CD14-positive monocyte (primary cell): ENCODE measurements at regions not wholly inside any gene's neighbourhood (a gene's known extent, or its start where the extent isn't known, plus 50 kb on each side); places are given as distances from the start of the nearest gene placed in this dataset.

Source experiments
- DNase-seq, 3 donors: peaks; one replicate each; pipeline ENCODE4 v3.0.0-alpha.2; 2011 to 2022
- H2AFZ ChIP-seq: 2 replicates; pipeline ENCODE4 v1.6.0; 2012; ENCODE audit warnings: mild to moderate bottlenecking, low read depth, low read length, inconsistent platforms; ENCODE audit not compliant: insufficient read depth, poor library complexity, severe bottlenecking
- H3K27ac ChIP-seq, 2 donors: 1 replicate in 1 of 2; 2 replicates in 1 of 2; pipeline ENCODE4 v1.5.1; 2012 to 2013; ENCODE audit warnings: low read length in 2 of 2, control low read depth in 1 of 2, inconsistent platforms in 1 of 2, low read depth in 1 of 2, mild to moderate bottlenecking in 1 of 2
- H3K27me3 ChIP-seq, 2 donors: one replicate each; pipeline versions ENCODE4 v1.6.0 to v1.6.1; 2011 to 2013; ENCODE audit warnings: low read length in 2 of 2; ENCODE audit not compliant: control insufficient read depth in 2 of 2, insufficient read depth in 2 of 2
- H3K36me3 ChIP-seq, 2 donors: replicated peaks in 1 of 2; 1 replicate in 1 of 2; 2 replicates in 1 of 2; pipeline versions ENCODE4 v1.5.1 to v1.6.1; 2012 to 2013; ENCODE audit warnings: low read length in 2 of 2, control low read depth in 1 of 2, inconsistent platforms in 1 of 2, mild to moderate bottlenecking in 1 of 2; ENCODE audit not compliant: insufficient read depth in 2 of 2, control insufficient read depth in 1 of 2
- H3K4me1 ChIP-seq, 2 donors: 1 replicate in 1 of 2; 2 replicates in 1 of 2; pipeline versions ENCODE4 v1.5.1 to v1.6.1; 2012 to 2013; ENCODE audit warnings: low read length in 2 of 2, control low read depth in 1 of 2, inconsistent platforms in 1 of 2, mild to moderate bottlenecking in 1 of 2, moderate library complexity in 1 of 2; ENCODE audit not compliant: insufficient read depth in 2 of 2, control insufficient read depth in 1 of 2
- H3K4me2 ChIP-seq: replicated peaks from 2 replicates; pipeline ENCODE3; 2012; ENCODE audit warnings: low read length, moderate library complexity, mild to moderate bottlenecking; ENCODE audit not compliant: poor library complexity, severe bottlenecking; ENCODE audit errors: extremely low read depth
- H3K4me3 ChIP-seq, 3 experiments: fragments of 200-600 bp in 1 of 3; sonication (generic) in 1 of 3; replicated peaks in 1 of 3; 1 replicate in 2 of 3; 2 replicates in 1 of 3; pipeline ENCODE4 v1.5.1; 2011 to 2013; ENCODE audit warnings: low read length in 3 of 3, mild to moderate bottlenecking in 3 of 3, control low read depth in 2 of 3, low read depth in 2 of 3, inconsistent platforms in 1 of 3, moderate library complexity in 1 of 3
- H3K79me2 ChIP-seq: 2 replicates; pipeline ENCODE4 v1.6.0; 2012; ENCODE audit warnings: mild to moderate bottlenecking, control low read depth, inconsistent platforms, low read length, moderate library complexity; ENCODE audit not compliant: insufficient read depth
- H3K9ac ChIP-seq: 2 replicates; pipeline ENCODE4 v1.6.0; 2017; ENCODE audit warnings: low read length, mild to moderate bottlenecking; ENCODE audit not compliant: insufficient read depth, poor library complexity, severe bottlenecking
- H3K9me3 ChIP-seq, 2 donors: replicated peaks in 1 of 2; 1 replicate in 1 of 2; 2 replicates in 1 of 2; pipeline versions ENCODE4 v1.5.1 to v1.6.1; 2012 to 2013; ENCODE audit warnings: low read length in 2 of 2, control low read depth in 1 of 2; ENCODE audit not compliant: control insufficient read depth in 1 of 2, insufficient read depth in 1 of 2
- H4K20me1 ChIP-seq: 2 replicates; pipeline ENCODE4 v1.6.0; 2012; ENCODE audit warnings: mild to moderate bottlenecking, low read length, control low read depth, moderate library complexity; ENCODE audit not compliant: insufficient read depth
- H3K27ac Mint-ChIP-seq, 7 donors: one replicate each; pipeline ENCODE4 v1.8.0; 2020; ENCODE audit warnings: mild to moderate bottlenecking in 7 of 7, mixed read lengths in 7 of 7, moderate library complexity in 6 of 7, inconsistent platforms in 2 of 7
- H3K27me3 Mint-ChIP-seq, 3 donors: one replicate each; pipeline ENCODE4 v1.8.0; 2021 to 2022; ENCODE audit warnings: low read depth in 3 of 3, mild to moderate bottlenecking in 3 of 3, mixed read lengths in 3 of 3, moderate library complexity in 3 of 3, inconsistent platforms in 1 of 3
- H3K36me3 Mint-ChIP-seq, 2 donors: one replicate each; pipeline ENCODE4 v1.8.0; 2020; ENCODE audit warnings: mixed read lengths in 2 of 2, inconsistent platforms in 1 of 2, mild to moderate bottlenecking in 1 of 2
- H3K4me1 Mint-ChIP-seq: one replicate; pipeline ENCODE4 v1.8.0; 2020; ENCODE audit warnings: mild to moderate bottlenecking, mixed read lengths
- H3K4me3 Mint-ChIP-seq, 2 donors: one replicate each; pipeline ENCODE4 v1.8.0; 2020; ENCODE audit warnings: mild to moderate bottlenecking in 2 of 2, mixed read lengths in 2 of 2, moderate library complexity in 1 of 2
- H3K9me3 Mint-ChIP-seq, 7 donors: one replicate each; pipeline ENCODE4 v1.8.0; 2020 to 2022; ENCODE audit warnings: mixed read lengths in 7 of 7, mild to moderate bottlenecking in 6 of 7, moderate library complexity in 6 of 7, inconsistent platforms in 2 of 7
- CTCF ChIP-seq: fragments of 200-600 bp; IDR thresholded peaks from one replicate; pipeline ENCODE4 v1.8.0; 2022; ENCODE audit warnings: antibody characterized with exemption, mild to moderate bottlenecking
- intact Hi-C, 2 donors: fragments of 100-400 bp; cut with micrococcal nuclease; formaldehyde crosslinking; loops; one replicate each; pipeline versions ENCODE4 v1.15.0 to v1.15.1; 2023

DNA sequence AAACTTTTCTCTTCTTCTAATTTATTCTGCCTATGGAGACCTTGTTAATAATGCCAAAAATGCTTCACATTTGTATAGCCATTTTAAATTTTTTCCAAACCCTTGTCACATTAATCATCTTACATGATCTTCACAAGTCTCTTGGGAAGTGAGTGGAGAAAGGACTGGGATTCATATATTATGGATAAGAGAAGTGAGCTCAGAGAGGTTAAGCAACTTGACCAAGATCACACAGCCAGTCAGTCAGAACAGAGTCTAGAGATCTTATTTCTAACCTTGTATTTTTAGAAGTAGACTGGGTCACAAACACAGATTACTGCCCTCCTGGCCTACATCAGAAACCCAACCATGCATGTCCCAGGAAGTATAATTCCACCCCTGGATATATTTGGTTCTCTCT, 218.0 kb upstream of the ADRA1B start:
- Mint-ChIP-seq H3K36me3 (no peaks in the 10 kb centered on the region), H3K27ac (no peak overlapping the region), H3K9me3 (peaks cover 0 to 7% (median 2%) of the 10 kb centered on the region in 7 donors), H3K27me3 (peaks cover 0 to 6% (median 3%) of the 10 kb centered on the region in 3 donors), H3K4me1 (peaks cover 9% of the 10 kb centered on the region), H3K4me3 (no peak overlapping the region)
- Histone ChIP-seq H3K27me3 (no peaks in the 10 kb centered on the region), H2AFZ (no peak overlapping the region), H3K4me1 (no peaks in the 10 kb centered on the region), H3K9me3 (no peaks in the 10 kb centered on the region), H3K36me3 (no peaks in the 10 kb centered on the region), H4K20me1 (no peaks in the 10 kb centered on the region), H3K79me2 (no peaks in the 10 kb centered on the region), H3K4me2 (no peak overlapping the region), H3K27ac (no peak overlapping the region), H3K9ac (no peak overlapping the region), H3K4me3 (no peak overlapping the region)
- intact Hi-C loops, result no loop called here
- no peak for DNase-seq
- TF ChIP-seq CTCF, result no peak

- H3K4me3 ChIP-seq, result no peak overlapping the region
- TF ChIP-seq CTCF, result no peak
- no peak overlapping the region for H2AFZ ChIP-seq
- H3K79me2 ChIP-seq, result no peaks in the 10 kb centered on the region
- no peak for DNase-seq
- no peak overlapping the region for H3K4me2 ChIP-seq
- H3K27ac Mint-ChIP-seq, result no peak overlapping the region
- no peaks in the 10 kb centered on the region for H3K36me3 Mint-ChIP-seq
- H3K27ac ChIP-seq, result no peak overlapping the region
- no peaks in the 10 kb centered on the region for H3K9me3 ChIP-seq
- intact Hi-C loops, result no loop called here
- peaks cover 0 to 2% of the 10 kb centered on the region in 2 donors for H3K27me3 ChIP-seq
- H3K36me3 ChIP-seq, result no peaks in the 10 kb centered on the region
- H3K4me3 Mint-ChIP-seq, result no peak overlapping the region
- no peak overlapping the region for H3K9ac ChIP-seq
- peaks cover 0 to 7% (median 6%) of the 10 kb centered on the region in 3 donors for H3K27me3 Mint-ChIP-seq
- H3K9me3 Mint-ChIP-seq, result no peaks in the 10 kb centered on the region
- no peaks in the 10 kb centered on the region for H3K4me1 ChIP-seq
- no peaks in the 10 kb centered on the region for H4K20me1 ChIP-seq
- H3K4me1 Mint-ChIP-seq, result peaks cover 9% of the 10 kb centered on the region
These were observed 216.3 kb upstream of the ADRA1B start for GRCh38 chr5:159700016-159700415.
